ENCODE measurements at regions not wholly inside any gene's neighbourhood (a gene's known extent, or its start where the extent isn't known, plus 50 kb on each side); places are given as distances from the start of the nearest gene placed in this dataset.
"Not testable (repeated sequence)": the region's sequence is repeated elsewhere in the genome, so short reads cannot be mapped to it uniquely, and the experiment has no call there.

DNA sequence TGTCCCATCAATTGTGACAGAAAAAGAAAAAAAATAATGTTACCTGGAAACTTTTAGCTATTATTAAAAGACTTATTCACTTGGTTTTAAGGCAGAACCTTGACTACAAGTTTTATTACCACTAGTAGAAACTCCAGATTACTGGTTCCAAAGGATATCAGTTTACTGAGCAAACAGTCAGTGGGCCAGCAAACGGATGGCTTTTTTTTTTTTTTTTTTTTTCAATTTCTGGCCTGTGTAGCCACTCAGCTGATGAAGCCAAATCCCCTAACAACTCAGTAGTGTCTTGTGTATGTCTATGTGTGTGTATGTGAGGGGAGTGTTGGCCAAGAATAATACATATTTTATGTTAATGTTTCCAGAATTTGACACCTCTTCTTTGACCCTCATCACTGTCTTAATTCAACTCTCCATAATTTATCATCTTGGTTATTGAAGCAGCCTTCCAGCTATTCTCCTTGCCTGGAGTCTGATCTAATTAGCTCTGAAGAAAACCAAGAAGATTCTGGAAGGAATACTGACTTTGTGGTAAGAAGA, 724.9 kb downstream of the NSUN3 start:
- Histone ChIP-seq H3K27ac (no peak overlapping the region), H3K36me3 (ENCODE audit: insufficient read depth, low read length) (no peaks in the 10 kb centered on the region), H3K4me3 (no peak overlapping the region), H3K9ac (ENCODE audit: insufficient read length) (no peak overlapping the region), H3K9me3 (ENCODE audit: low read depth, low read length) (no peaks in the 10 kb centered on the region)
- TF ChIP-seq FOXP2 (optimal IDR thresholded peaks at IDR 0.05; ENCODE audit: control extremely low read depth, extremely low read length, insufficient read depth), result no peak
- no peak for TF ChIP-seq POLR2AphosphoS5 (IDR thresholded peaks at IDR 0.05; ENCODE audit: borderline replicate concordance, low read depth, low read length)
- no peak for TF ChIP-seq EZH2 (IDR thresholded peaks at IDR 0.05)
- no peak for DNase-seq (ENCODE audit: low read depth, low spot score)

DNA sequence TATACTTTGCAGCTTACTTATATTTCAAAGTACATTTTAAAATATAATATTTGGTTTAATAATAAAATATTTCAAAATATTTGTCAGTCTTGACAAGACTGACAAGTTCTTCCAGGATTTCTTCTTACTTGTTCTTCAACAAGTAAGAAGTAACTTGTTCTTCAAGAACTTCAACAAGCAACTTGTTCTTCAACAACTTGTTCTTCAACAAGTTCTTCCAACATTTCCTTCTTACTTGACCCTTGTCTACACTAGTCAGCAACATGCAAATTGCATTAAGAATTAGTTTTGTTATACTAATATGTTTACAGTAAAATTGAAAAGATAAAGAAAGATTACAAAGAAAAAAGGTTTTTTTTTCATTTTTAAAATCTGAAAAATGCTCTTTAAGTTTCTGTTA, 731.7 kb downstream of the NSUN3 start:
- Histone ChIP-seq H3K9me3 (ENCODE audit: low read depth, low read length) (no peaks in the 10 kb centered on the region), H3K4me3 (no peak overlapping the region), H3K36me3 (ENCODE audit: insufficient read depth, low read length) (no peaks in the 10 kb centered on the region), H3K27ac (no peak overlapping the region), H3K9ac (ENCODE audit: insufficient read length) (no peak overlapping the region)
- DNase-seq (ENCODE audit: low read depth, low spot score), result no peak
- no peak for TF ChIP-seq POLR2AphosphoS5 (IDR thresholded peaks at IDR 0.05; ENCODE audit: borderline replicate concordance, low read depth, low read length)
- no peak for TF ChIP-seq EZH2 (IDR thresholded peaks at IDR 0.05)
- TF ChIP-seq FOXP2 (optimal IDR thresholded peaks at IDR 0.05; ENCODE audit: control extremely low read depth, extremely low read length, insufficient read depth), result no peak

GRCh38 chr3:94799420-94800060, 736.7 kb downstream of the NSUN3 start:
- H3K36me3 ChIP-seq (ENCODE audit: insufficient read depth, low read length), result no peaks in the 10 kb centered on the region
- H3K27ac ChIP-seq, result no peak overlapping the region
- no peak overlapping the region for H3K9ac ChIP-seq (ENCODE audit: insufficient read length)
- no peak for TF ChIP-seq POLR2AphosphoS5 (IDR thresholded peaks at IDR 0.05; ENCODE audit: borderline replicate concordance, low read depth, low read length)
- TF ChIP-seq FOXP2 (optimal IDR thresholded peaks at IDR 0.05; ENCODE audit: control extremely low read depth, extremely low read length, insufficient read depth), result no peak
- TF ChIP-seq EZH2 (IDR thresholded peaks at IDR 0.05), result no peak
- no peak overlapping the region for H3K4me3 ChIP-seq
- H3K9me3 ChIP-seq (ENCODE audit: low read depth, low read length), result no peaks in the 10 kb centered on the region
- DNase-seq (ENCODE audit: low read depth, low spot score), result no peak

DNA sequence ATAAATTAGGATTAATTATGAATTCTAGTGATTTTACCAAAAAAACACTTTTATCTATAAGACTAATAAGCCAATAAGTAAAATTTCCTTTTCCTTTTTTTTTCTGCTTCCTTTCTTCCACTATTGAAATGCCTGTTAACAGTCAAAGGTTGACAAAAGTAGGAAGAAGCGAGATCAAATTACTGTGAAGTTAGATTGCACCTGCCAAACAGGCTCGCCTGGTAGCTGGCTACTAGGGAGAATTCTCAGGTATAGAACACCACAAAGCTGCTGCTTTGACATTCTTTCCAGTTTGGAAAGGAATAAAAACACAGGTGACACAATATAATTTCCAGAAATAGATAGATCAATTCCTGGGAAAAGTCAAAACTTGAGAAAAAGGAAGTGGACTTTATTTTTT, 749.0 kb downstream of the NSUN3 start:
- H3K4me3 ChIP-seq, result no peak overlapping the region
- H3K27ac ChIP-seq, result no peak overlapping the region
- TF ChIP-seq FOXP2 (optimal IDR thresholded peaks at IDR 0.05; ENCODE audit: control extremely low read depth, extremely low read length, insufficient read depth), result no peak
- TF ChIP-seq EZH2 (IDR thresholded peaks at IDR 0.05), result no peak
- TF ChIP-seq POLR2AphosphoS5 (IDR thresholded peaks at IDR 0.05; ENCODE audit: borderline replicate concordance, low read depth, low read length), result no peak
- no peak for DNase-seq (ENCODE audit: low read depth, low spot score)
- no peaks in the 10 kb centered on the region for H3K9me3 ChIP-seq (ENCODE audit: low read depth, low read length)
- H3K9ac ChIP-seq (ENCODE audit: insufficient read length), result no peak overlapping the region
- no peaks in the 10 kb centered on the region for H3K36me3 ChIP-seq (ENCODE audit: insufficient read depth, low read length)

DNA sequence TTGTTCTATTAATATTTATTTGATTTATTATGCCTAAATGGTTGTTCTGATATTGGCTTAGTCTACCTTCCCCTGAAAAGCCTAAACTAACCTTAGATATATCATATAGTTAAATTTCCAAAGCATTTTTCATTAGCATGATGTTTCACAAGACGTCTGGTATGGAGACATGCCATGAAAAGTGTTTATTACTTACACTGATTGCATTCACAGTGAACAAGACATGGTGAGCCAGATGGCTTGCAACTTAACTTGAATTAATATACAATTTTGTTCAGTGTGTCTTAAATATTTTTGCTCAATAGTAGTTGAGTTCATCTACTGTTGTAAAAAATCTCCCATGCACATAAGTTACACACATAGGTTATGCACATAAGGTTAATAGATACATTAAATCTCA, 758.4 kb downstream of the NSUN3 start:
- TF ChIP-seq EZH2 (IDR thresholded peaks at IDR 0.05) (no peak), FOXP2 (optimal IDR thresholded peaks at IDR 0.05; ENCODE audit: control extremely low read depth, extremely low read length, insufficient read depth) (no peak), POLR2AphosphoS5 (IDR thresholded peaks at IDR 0.05; ENCODE audit: borderline replicate concordance, low read depth, low read length) (no peak)
- Histone ChIP-seq H3K36me3 (ENCODE audit: insufficient read depth, low read length) (no peaks in the 10 kb centered on the region), H3K9ac (ENCODE audit: insufficient read length) (no peak overlapping the region), H3K4me3 (no peak overlapping the region), H3K9me3 (ENCODE audit: low read depth, low read length) (no peaks in the 10 kb centered on the region), H3K27ac (no peak overlapping the region)
- no peak for DNase-seq (ENCODE audit: low read depth, low spot score)

DNA sequence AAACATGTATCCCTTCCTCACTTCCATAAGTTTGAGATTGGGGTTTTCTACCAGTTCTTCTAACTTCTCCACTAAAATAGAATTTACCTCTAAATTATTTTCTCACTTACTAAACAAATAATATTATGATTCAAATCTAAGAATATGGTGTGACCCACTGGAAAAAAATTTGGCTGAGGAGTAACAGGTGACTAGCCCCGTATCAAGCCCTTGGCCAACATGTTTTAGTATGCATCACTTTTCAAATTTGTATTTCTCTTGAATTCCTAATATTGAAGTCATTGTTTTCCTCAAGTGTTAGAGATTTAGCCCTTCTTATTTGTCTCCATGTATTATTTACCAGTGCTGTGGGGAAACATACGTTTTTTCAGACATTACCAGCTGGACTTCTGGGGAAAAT, 759.4 kb downstream of the NSUN3 start:
- H3K9ac ChIP-seq (ENCODE audit: insufficient read length), result no peak overlapping the region

DNA sequence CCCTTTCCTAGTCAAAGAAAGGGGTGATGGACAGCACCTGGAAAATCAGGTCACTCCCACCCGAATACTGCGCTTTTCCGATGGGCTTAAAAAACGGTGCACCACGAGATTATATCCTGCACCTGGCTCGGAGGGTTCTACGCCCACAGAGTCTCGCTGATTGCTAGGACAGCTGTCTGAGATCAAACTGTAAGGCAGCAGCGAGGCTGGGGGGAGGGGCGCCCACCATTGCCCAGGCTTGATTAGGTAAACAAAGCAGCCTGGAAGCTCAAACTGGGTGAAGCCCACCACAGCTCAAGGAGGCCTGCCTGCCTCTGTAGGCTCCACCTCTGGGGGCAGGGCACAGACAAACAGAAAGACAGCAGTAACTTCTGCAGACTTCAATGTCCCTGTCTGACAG, 783.4 kb downstream of the NSUN3 start:
- not testable (repeated sequence) for H3K9me3 ChIP-seq (ENCODE audit: low read depth, low read length); DNase-seq (ENCODE audit: low read depth, low spot score); H3K9ac ChIP-seq (ENCODE audit: insufficient read length)

More for the DNA sequence above, 759.4 kb downstream of the NSUN3 start:
- no peak for DNase-seq (ENCODE audit: low read depth, low spot score)
- Histone ChIP-seq H3K4me3 (no peak overlapping the region), H3K9me3 (ENCODE audit: low read depth, low read length) (no peaks in the 10 kb centered on the region), H3K27ac (no peak overlapping the region), H3K36me3 (ENCODE audit: insufficient read depth, low read length) (no peaks in the 10 kb centered on the region)
- TF ChIP-seq EZH2 (IDR thresholded peaks at IDR 0.05), result no peak
- TF ChIP-seq FOXP2 (optimal IDR thresholded peaks at IDR 0.05; ENCODE audit: control extremely low read depth, extremely low read length, insufficient read depth), result no peak
- no peak for TF ChIP-seq POLR2AphosphoS5 (IDR thresholded peaks at IDR 0.05; ENCODE audit: borderline replicate concordance, low read depth, low read length)

GRCh38 chr3:94862703-94863102, 799.8 kb downstream of the NSUN3 start:
- TF ChIP-seq FOXP2 (optimal IDR thresholded peaks at IDR 0.05; ENCODE audit: control extremely low read depth, extremely low read length, insufficient read depth) (no peak), EZH2 (IDR thresholded peaks at IDR 0.05) (no peak), POLR2AphosphoS5 (IDR thresholded peaks at IDR 0.05; ENCODE audit: borderline replicate concordance, low read depth, low read length) (no peak)
- Histone ChIP-seq H3K4me3 (no peak overlapping the region), H3K9me3 (ENCODE audit: low read depth, low read length) (no peaks in the 10 kb centered on the region), H3K27ac (no peak overlapping the region), H3K36me3 (ENCODE audit: insufficient read depth, low read length) (no peaks in the 10 kb centered on the region), H3K9ac (ENCODE audit: insufficient read length) (no peak overlapping the region)
- DNase-seq (ENCODE audit: low read depth, low spot score), result no peak

More for the DNA sequence above, 783.4 kb downstream of the NSUN3 start:
- H3K36me3 ChIP-seq (ENCODE audit: insufficient read depth, low read length); H3K27ac ChIP-seq; H3K4me3 ChIP-seq: not testable (repeated sequence)

- DNase-seq (ENCODE audit: low read depth, low spot score), result no peak
- no peak for TF ChIP-seq EZH2 (IDR thresholded peaks at IDR 0.05)
- no peak for TF ChIP-seq POLR2AphosphoS5 (IDR thresholded peaks at IDR 0.05; ENCODE audit: borderline replicate concordance, low read depth, low read length)
- no peak for TF ChIP-seq FOXP2 (optimal IDR thresholded peaks at IDR 0.05; ENCODE audit: control extremely low read depth, extremely low read length, insufficient read depth)
- Histone ChIP-seq H3K36me3 (ENCODE audit: insufficient read depth, low read length) (no peaks in the 10 kb centered on the region), H3K9me3 (ENCODE audit: low read depth, low read length) (no peaks in the 10 kb centered on the region), H3K4me3 (no peak overlapping the region), H3K9ac (ENCODE audit: insufficient read length) (no peak overlapping the region), H3K27ac (no peak overlapping the region)
Measured at GRCh38 chr3:94869059-94869547, 806.2 kb downstream of the NSUN3 start.

All from SK-N-MC (cell line).